Spleen (tissue), 11 donors: ENCODE measurements at regions not wholly inside any gene's neighbourhood (a gene's known extent, or its start where the extent isn't known, plus 50 kb on each side); places are given as distances from the start of the nearest gene placed in this dataset.
"Not testable (repeated sequence)": the region's sequence is repeated elsewhere in the genome, so short reads cannot be mapped to it uniquely, and the experiment has no call there.

Source experiments
- DNase-seq: peaks from one replicate; pipeline ENCODE4 v3.0.0-alpha.2; 2020
- H3K27ac ChIP-seq, 8 donors: fragments of 200-600 bp; sonication (generic) in 7 of 8; 1 replicate in 4 of 8; 2 replicates in 4 of 8; pipeline versions ENCODE4 v1.5.0 to v1.8.0; 2016 to 2021; ENCODE audit warnings: inconsistent platforms in 4 of 8, mild to moderate bottlenecking in 4 of 8, moderate library complexity in 1 of 8
- H3K27me3 ChIP-seq, 7 donors: fragments of 200-600 bp; sonication (generic) in 6 of 7; replicated peaks in 1 of 7; 1 replicate in 4 of 7; 2 replicates in 3 of 7; pipeline versions ENCODE4 v1.5.0 to v1.8.0; 2016 to 2021; ENCODE audit warnings: inconsistent platforms in 3 of 7, mild to moderate bottlenecking in 1 of 7
- H3K36me3 ChIP-seq, 6 donors: fragments of 200-600 bp; sonication (generic) in 5 of 6; 1 replicate in 4 of 6; 2 replicates in 2 of 6; pipeline versions ENCODE4 v1.5.0 to v1.8.0; 2016 to 2021; ENCODE audit warnings: inconsistent platforms in 2 of 6
- H3K4me1 ChIP-seq, 6 donors: fragments of 200-600 bp; sonication (generic) in 5 of 6; 1 replicate in 3 of 6; 2 replicates in 3 of 6; pipeline versions ENCODE4 v1.5.0 to v1.8.0; 2016 to 2021; ENCODE audit warnings: inconsistent platforms in 3 of 6
- H3K4me3 ChIP-seq, 8 donors: fragments of 200-600 bp; sonication (generic) in 7 of 8; 1 replicate in 4 of 8; 2 replicates in 4 of 8; pipeline versions ENCODE4 v1.5.0 to v1.8.0; 2016 to 2021; ENCODE audit warnings: inconsistent platforms in 4 of 8, mild to moderate bottlenecking in 4 of 8, moderate library complexity in 2 of 8
- H3K9me3 ChIP-seq, 8 donors: fragments of 200-600 bp; sonication (generic) in 7 of 8; 1 replicate in 4 of 8; 2 replicates in 4 of 8; pipeline versions ENCODE4 v1.5.0 to v1.8.0; 2016 to 2021; ENCODE audit warnings: inconsistent platforms in 4 of 8
- POLR2A ChIP-seq, 3 donors: fragments of 450-650 bp; IDR thresholded peaks; one replicate each; pipeline ENCODE4 v1.5.1; 2017; ENCODE audit warnings: antibody characterized with exemption in 3 of 3, mild to moderate bottlenecking in 1 of 3
- POLR2AphosphoS5 ChIP-seq, 3 donors: sonication (generic); formaldehyde crosslinking; IDR thresholded peaks; one replicate each; pipeline ENCODE4 v1.5.1; 2017; ENCODE audit warnings: antibody characterized with exemption in 3 of 3
- WGBS, 5 donors: extraction: QIAGEN DNeasy Blood & Tissue Kit in 3 of 5; methylation state at CpG; one replicate each; pipeline versions ENCODE4 v1.1.5 to v1.1.7; 2013 to 2018; 5-methylcytosine and 5-hydroxymethylcytosine counted together
- intact Hi-C: fragments of 100-400 bp; cut with DNase I; formaldehyde crosslinking; loops from one replicate; pipeline ENCODE4 v1.15.0; 2023; ENCODE audit warnings: low total_unique reads
- TF ChIP-seq, protein P1 (sequence below), 11 experiments: fragments of 200-600 bp in 7 of 11; fragments of 450-650 bp in 4 of 11; sonication (generic) in 4 of 11; IDR thresholded peaks in 8 of 11; conservative IDR thresholded peaks in 3 of 11; 1 replicate in 7 of 11; 2 replicates in 4 of 11; pipeline versions ENCODE4 v1.4.0 to v1.8.0; 2016 to 2021; ENCODE audit warnings: antibody characterized with exemption in 11 of 11, inconsistent platforms in 4 of 11, mild to moderate bottlenecking in 1 of 11
- donor health status: healthy with polysubstance abuse.
- donor health status: DM: no; HTN: no; CAD: no; lungs with moderate emphysema.
- donor health status: DM: no; HTN: no; CAD: no.
- donor health status: Bipolar disorder and iron deficiency.
- donor health status: healthy.
- donor health status: DM: no; HTN: no; CAD: no.
- donor health status: DM: yes; HTN: yes; CAD: no.

DNA sequence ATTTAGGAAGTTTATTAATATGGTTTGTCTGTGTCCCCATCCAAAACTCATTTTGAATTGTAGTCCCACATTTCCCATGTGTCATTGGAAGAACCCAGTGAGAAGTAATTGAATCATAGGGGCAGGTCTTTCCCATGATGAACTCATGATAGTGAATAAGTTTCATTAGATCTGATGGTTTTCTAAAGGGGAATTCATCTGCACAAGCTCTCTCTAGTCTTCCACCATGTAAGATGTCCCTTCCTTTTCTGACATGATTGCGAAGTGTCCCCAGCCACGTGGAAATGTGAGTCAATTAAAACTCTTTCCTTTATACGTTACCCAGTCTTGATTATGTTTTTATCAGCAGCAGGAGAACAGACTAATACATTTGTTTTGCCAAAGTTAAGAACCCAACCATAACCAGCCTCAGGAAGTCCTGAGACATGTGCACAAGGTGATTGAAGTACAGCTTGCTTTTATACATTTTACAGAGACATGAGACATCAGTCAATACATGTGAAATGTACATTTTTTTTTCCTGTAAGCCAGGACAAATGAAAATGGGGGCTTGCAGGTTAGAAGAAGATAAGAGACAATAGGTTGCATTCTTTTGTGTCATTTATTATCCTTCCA, 1136.7 kb downstream of the TMEM121 start:
- Histone ChIP-seq H3K4me1 (no peaks in the 10 kb centered on the region), H3K4me3 (no peak overlapping the region), H3K27ac (no peak overlapping the region), H3K9me3 (peaks cover 0 to 7% (median 0%) of the 10 kb centered on the region in 8 donors), H3K36me3 (no peaks in the 10 kb centered on the region), H3K27me3 (peaks cover 0 to 11% (median 0%) of the 10 kb centered on the region in 7 donors)
- TF ChIP-seq, protein P1, sequence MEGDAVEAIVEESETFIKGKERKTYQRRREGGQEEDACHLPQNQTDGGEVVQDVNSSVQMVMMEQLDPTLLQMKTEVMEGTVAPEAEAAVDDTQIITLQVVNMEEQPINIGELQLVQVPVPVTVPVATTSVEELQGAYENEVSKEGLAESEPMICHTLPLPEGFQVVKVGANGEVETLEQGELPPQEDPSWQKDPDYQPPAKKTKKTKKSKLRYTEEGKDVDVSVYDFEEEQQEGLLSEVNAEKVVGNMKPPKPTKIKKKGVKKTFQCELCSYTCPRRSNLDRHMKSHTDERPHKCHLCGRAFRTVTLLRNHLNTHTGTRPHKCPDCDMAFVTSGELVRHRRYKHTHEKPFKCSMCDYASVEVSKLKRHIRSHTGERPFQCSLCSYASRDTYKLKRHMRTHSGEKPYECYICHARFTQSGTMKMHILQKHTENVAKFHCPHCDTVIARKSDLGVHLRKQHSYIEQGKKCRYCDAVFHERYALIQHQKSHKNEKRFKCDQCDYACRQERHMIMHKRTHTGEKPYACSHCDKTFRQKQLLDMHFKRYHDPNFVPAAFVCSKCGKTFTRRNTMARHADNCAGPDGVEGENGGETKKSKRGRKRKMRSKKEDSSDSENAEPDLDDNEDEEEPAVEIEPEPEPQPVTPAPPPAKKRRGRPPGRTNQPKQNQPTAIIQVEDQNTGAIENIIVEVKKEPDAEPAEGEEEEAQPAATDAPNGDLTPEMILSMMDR (IDR thresholded peaks at IDR 0.05 in 8 of 11, conservative IDR thresholded peaks at IDR 0.05 in 3 of 11), result no peak
- TF ChIP-seq POLR2AphosphoS5 (IDR thresholded peaks at IDR 0.05), result no peak
- TF ChIP-seq POLR2A (IDR thresholded peaks at IDR 0.05), result no peak
- DNase-seq, result no peak
- intact Hi-C loops, result no loop called here
- 34 to 53% (median 44%) methylated on average over 3 of the region's 3 CpGs for WGBS, 5 donors

DNA sequence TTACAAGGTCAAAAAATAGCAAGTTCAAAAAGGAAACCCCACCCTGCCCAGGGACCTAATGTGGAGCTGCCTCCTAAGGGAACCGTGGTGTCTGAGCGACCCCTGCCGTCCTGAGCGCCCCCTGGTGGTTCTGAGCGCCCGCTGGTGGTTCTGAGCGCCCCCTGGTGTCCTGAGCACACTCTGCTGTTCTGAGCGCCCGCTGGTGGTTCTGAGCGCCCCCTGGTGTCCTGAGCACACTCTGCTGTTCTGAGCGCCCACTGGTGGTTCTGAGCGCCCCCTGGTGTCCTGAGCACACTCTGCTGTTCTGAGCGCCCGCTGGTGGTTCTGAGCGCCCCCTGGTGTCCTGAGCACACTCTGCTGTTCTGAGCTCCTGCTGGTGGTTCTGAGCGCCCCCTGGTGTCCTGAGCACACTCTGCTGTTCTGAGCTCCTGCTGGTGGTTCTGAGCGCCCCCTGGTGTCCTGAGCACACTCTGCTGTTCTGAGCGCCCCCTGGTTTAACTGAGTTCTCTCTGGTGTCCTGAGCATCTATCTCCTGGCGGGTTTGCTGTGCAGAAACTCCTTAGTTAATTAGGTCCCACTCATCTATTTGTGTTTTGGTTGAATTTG, 1137.5 kb downstream of the TMEM121 start:
- H3K27ac ChIP-seq, H3K4me3 ChIP-seq, H3K9me3 ChIP-seq, H3K27me3 ChIP-seq, H3K4me1 ChIP-seq, intact Hi-C loops, H3K36me3 ChIP-seq: not testable (repeated sequence)
- TF ChIP-seq, protein P1 (IDR thresholded peaks at IDR 0.05 in 8 of 11, conservative IDR thresholded peaks at IDR 0.05 in 3 of 11), result peak in 6 of 11 experiments; percentile 43 to 78 (median 64)
- 41 to 60% (median 53%) methylated on average over 12 to 17 of the region's 19 CpGs for WGBS, 5 donors
- peak; percentile 84 for DNase-seq

DNA sequence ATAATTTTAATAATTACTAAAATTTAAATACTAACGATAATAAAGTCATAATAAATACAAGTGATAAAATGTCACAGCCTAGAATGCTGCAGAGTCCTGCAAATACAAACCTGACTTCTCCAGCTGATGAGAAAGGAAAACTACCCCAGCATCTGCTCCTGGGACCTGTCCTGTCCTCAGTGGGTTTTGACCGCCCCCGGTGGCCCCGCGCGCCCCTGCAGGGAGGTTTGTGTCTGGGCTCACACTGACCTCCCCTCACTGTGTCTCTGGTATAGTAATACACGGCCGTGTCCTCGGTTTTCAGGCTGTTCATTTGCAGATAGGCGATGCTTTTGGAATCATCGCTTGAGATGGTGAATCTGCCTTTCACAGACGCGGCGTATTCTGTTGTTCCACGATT, 1139.4 kb downstream of the TMEM121 start:
- Histone ChIP-seq H3K4me3 (no peak overlapping the region), H3K27ac (no peak overlapping the region), H3K27me3 (peaks cover 0 to 12% (median 0%) of the 10 kb centered on the region in 7 donors), H3K4me1 (no peaks in the 10 kb centered on the region), H3K36me3 (no peaks in the 10 kb centered on the region), H3K9me3 (peaks cover 0 to 7% (median 0%) of the 10 kb centered on the region in 8 donors)
- DNase-seq, result no peak
- TF ChIP-seq, protein P1 (IDR thresholded peaks at IDR 0.05 in 8 of 11, conservative IDR thresholded peaks at IDR 0.05 in 3 of 11), result no peak
- TF ChIP-seq POLR2A (IDR thresholded peaks at IDR 0.05) (no peak), POLR2AphosphoS5 (IDR thresholded peaks at IDR 0.05) (no peak)
- intact Hi-C loops, result no loop called here
- 50 to 94% (median 82%) methylated on average over 14 to 15 of the region's 15 CpGs for WGBS, 5 donors

DNA sequence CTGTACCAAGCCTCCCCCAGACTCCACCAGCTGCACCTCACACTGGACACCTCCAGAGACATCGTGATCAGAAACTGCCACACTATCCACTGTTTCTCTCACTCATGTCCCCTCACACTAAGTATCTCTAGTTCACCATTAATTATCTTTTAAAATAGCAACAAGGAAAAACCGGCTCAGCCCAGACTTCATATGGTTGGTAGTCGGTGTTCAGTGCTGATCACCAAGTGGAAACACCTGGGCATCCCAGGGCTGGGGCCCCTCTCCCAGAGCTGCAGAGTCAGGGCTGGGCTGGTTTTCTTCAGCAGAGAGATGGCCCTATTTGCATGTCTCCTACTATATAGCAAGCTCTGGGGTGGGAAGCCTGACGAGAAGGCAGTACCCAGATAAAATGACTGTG, 1140.0 kb downstream of the TMEM121 start:
- intact Hi-C loops, result no loop called here
- no peak for DNase-seq
- Histone ChIP-seq H3K4me3 (no peak overlapping the region), H3K27ac (no peak overlapping the region), H3K9me3 (peaks cover 0 to 7% (median 0%) of the 10 kb centered on the region in 8 donors), H3K36me3 (no peaks in the 10 kb centered on the region), H3K27me3 (peaks cover 0 to 18% (median 0%) of the 10 kb centered on the region in 7 donors), H3K4me1 (no peaks in the 10 kb centered on the region)
- TF ChIP-seq, protein P1 (IDR thresholded peaks at IDR 0.05 in 8 of 11, conservative IDR thresholded peaks at IDR 0.05 in 3 of 11), result no peak
- TF ChIP-seq POLR2A (IDR thresholded peaks at IDR 0.05) (no peak), POLR2AphosphoS5 (IDR thresholded peaks at IDR 0.05) (no peak)
- 40 to 55% (median 41%) methylated on average over 4 of the region's 4 CpGs for WGBS, 5 donors
